Liver (tissue), 3 donors: ENCODE measurements at regions not wholly inside any gene's neighbourhood (a gene's known extent, or its start where the extent isn't known, plus 50 kb on each side); places are given as distances from the start of the nearest gene placed in this dataset.
A peak's percentile ranks its signal among the peaks of the same experiment; 100 is the strongest.

Source experiments
- JUND ChIP-seq, 2 donors: IDR thresholded peaks; 2 replicates each; pipeline ENCODE4 v1.6.1; 2016; ENCODE audit warnings: antibody characterized with exemption in 2 of 2
- NR2F2 ChIP-seq: IDR thresholded peaks from 2 replicates; pipeline ENCODE4 v1.6.1; 2016; ENCODE audit warnings: antibody characterized with exemption
- RAD21 ChIP-seq, 2 donors: IDR thresholded peaks; 2 replicates each; pipeline ENCODE4 v1.6.1; 2016; ENCODE audit warnings: antibody characterized with exemption in 2 of 2, mild to moderate bottlenecking in 2 of 2
- SP1 ChIP-seq: IDR thresholded peaks from 2 replicates; pipeline ENCODE4 v1.6.1; 2018; ENCODE audit warnings: antibody characterized with exemption, mild to moderate bottlenecking
- YY1 ChIP-seq: IDR thresholded peaks from 2 replicates; pipeline ENCODE4 v1.6.1; 2016; ENCODE audit warnings: antibody characterized with exemption, mild to moderate bottlenecking
- ZBTB33 ChIP-seq: IDR thresholded peaks from 2 replicates; pipeline ENCODE4 v1.6.1; 2016; ENCODE audit warnings: antibody characterized with exemption
- TF ChIP-seq, protein P1 (sequence below): fragments of 150-350 bp; IDR thresholded peaks from 2 replicates; pipeline ENCODE4 v1.5.1; 2017; ENCODE audit warnings: improper control_type of control experiment, low read depth, low read length; ENCODE audit not compliant: missing input control
- TF ChIP-seq, protein P2 (sequence below): IDR thresholded peaks from 2 replicates; pipeline ENCODE4 v1.6.1; 2016; ENCODE audit warnings: antibody characterized with exemption, mild to moderate bottlenecking
- TF ChIP-seq, protein P3 (sequence below): IDR thresholded peaks from 2 replicates; pipeline ENCODE4 v1.6.1; 2016; ENCODE audit warnings: antibody characterized with exemption
- donor health status: healthy.
- donor health status: healthy.

GRCh38 chr22:49052023-49052538 lies 775.6 kb downstream of the BRD1 start:
- no peak for TF ChIP-seq JUND (IDR thresholded peaks at IDR 0.05)
- no peak for TF ChIP-seq RAD21 (IDR thresholded peaks at IDR 0.05)
- TF ChIP-seq, protein P1, sequence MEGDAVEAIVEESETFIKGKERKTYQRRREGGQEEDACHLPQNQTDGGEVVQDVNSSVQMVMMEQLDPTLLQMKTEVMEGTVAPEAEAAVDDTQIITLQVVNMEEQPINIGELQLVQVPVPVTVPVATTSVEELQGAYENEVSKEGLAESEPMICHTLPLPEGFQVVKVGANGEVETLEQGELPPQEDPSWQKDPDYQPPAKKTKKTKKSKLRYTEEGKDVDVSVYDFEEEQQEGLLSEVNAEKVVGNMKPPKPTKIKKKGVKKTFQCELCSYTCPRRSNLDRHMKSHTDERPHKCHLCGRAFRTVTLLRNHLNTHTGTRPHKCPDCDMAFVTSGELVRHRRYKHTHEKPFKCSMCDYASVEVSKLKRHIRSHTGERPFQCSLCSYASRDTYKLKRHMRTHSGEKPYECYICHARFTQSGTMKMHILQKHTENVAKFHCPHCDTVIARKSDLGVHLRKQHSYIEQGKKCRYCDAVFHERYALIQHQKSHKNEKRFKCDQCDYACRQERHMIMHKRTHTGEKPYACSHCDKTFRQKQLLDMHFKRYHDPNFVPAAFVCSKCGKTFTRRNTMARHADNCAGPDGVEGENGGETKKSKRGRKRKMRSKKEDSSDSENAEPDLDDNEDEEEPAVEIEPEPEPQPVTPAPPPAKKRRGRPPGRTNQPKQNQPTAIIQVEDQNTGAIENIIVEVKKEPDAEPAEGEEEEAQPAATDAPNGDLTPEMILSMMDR, result no peak
- TF ChIP-seq YY1, result peak; percentile 61
- TF ChIP-seq, protein P2, sequence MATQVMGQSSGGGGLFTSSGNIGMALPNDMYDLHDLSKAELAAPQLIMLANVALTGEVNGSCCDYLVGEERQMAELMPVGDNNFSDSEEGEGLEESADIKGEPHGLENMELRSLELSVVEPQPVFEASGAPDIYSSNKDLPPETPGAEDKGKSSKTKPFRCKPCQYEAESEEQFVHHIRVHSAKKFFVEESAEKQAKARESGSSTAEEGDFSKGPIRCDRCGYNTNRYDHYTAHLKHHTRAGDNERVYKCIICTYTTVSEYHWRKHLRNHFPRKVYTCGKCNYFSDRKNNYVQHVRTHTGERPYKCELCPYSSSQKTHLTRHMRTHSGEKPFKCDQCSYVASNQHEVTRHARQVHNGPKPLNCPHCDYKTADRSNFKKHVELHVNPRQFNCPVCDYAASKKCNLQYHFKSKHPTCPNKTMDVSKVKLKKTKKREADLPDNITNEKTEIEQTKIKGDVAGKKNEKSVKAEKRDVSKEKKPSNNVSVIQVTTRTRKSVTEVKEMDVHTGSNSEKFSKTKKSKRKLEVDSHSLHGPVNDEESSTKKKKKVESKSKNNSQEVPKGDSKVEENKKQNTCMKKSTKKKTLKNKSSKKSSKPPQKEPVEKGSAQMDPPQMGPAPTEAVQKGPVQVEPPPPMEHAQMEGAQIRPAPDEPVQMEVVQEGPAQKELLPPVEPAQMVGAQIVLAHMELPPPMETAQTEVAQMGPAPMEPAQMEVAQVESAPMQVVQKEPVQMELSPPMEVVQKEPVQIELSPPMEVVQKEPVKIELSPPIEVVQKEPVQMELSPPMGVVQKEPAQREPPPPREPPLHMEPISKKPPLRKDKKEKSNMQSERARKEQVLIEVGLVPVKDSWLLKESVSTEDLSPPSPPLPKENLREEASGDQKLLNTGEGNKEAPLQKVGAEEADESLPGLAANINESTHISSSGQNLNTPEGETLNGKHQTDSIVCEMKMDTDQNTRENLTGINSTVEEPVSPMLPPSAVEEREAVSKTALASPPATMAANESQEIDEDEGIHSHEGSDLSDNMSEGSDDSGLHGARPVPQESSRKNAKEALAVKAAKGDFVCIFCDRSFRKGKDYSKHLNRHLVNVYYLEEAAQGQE, result no peak
- no peak for TF ChIP-seq SP1
- no peak for TF ChIP-seq NR2F2
- TF ChIP-seq, protein P3, sequence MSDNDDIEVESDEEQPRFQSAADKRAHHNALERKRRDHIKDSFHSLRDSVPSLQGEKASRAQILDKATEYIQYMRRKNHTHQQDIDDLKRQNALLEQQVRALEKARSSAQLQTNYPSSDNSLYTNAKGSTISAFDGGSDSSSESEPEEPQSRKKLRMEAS, result no peak
- TF ChIP-seq ZBTB33, result no peak
